HG03025 (cell line): ENCODE measurements at regions not wholly inside any gene's neighbourhood (a gene's known extent, or its start where the extent isn't known, plus 50 kb on each side); places are given as distances from the start of the nearest gene placed in this dataset.
"Not testable (repeated sequence)": the region's sequence is repeated elsewhere in the genome, so short reads cannot be mapped to it uniquely, and the experiment has no call there.

Experiments used
- ATAC-seq: cut with Tn5 transposase; IDR thresholded peaks from one replicate; pipeline ENCODE4 v1.9.1; 2021; ENCODE audit warnings: mild to moderate bottlenecking, moderate library complexity; ENCODE audit not compliant: unreplicated experiment, low FRiP score

- no peak for ATAC-seq
These were observed 183.5 kb downstream of the TENT5A start for GRCh38 chr6:81568973-81569372.

- ATAC-seq, result no peak
These were observed 187.4 kb downstream of the TENT5A start for GRCh38 chr6:81565071-81565470.

GRCh38 chr6:81564470-81565068, 187.9 kb downstream of the TENT5A start:
- no peak for ATAC-seq

GRCh38 chr6:81562169-81562568, 190.3 kb downstream of the TENT5A start:
- no peak for ATAC-seq

GRCh38 chr6:81561731-81562130, 190.8 kb downstream of the TENT5A start:
- no peak for ATAC-seq

GRCh38 chr6:81561071-81561564, 191.4 kb downstream of the TENT5A start:
- ATAC-seq, result no peak

- ATAC-seq, result no peak
These were observed 194.7 kb downstream of the TENT5A start for GRCh38 chr6:81557811-81558210.

- ATAC-seq, result no peak
These were observed 195.9 kb downstream of the TENT5A start for GRCh38 chr6:81556551-81556950.

GRCh38 chr6:81553216-81553615, 199.3 kb downstream of the TENT5A start:
- ATAC-seq, result no peak

- no peak for ATAC-seq
These were observed 199.8 kb downstream of the TENT5A start for GRCh38 chr6:81552644-81553043.

- no peak for ATAC-seq
These were observed 205.3 kb downstream of the TENT5A start for GRCh38 chr6:81547149-81547548.

- ATAC-seq, result no peak
These were observed 217.5 kb downstream of the TENT5A start for GRCh38 chr6:81534934-81535465.

- no peak for ATAC-seq
These were observed 220.5 kb downstream of the TENT5A start for GRCh38 chr6:81531869-81532561.

- ATAC-seq, result no peak
These were observed 235.0 kb downstream of the TENT5A start for GRCh38 chr6:81517455-81517854.

GRCh38 chr6:81515562-81516453, 236.7 kb downstream of the TENT5A start:
- ATAC-seq, result no peak

- not testable (repeated sequence) for ATAC-seq
These were observed 238.3 kb downstream of the TENT5A start for GRCh38 chr6:81514195-81514594.

GRCh38 chr6:81511423-81511822, 241.1 kb downstream of the TENT5A start:
- ATAC-seq, result no peak

- ATAC-seq, result no peak
These were observed 256.5 kb downstream of the TENT5A start for GRCh38 chr6:81495999-81496398.

GRCh38 chr6:81491454-81492101, 260.9 kb downstream of the TENT5A start:
- no peak for ATAC-seq

- no peak for ATAC-seq
These were observed 265.0 kb downstream of the TENT5A start for GRCh38 chr6:81487489-81487888.
